ENCODE measurements at regions not wholly inside any gene's neighbourhood (a gene's known extent, or its start where the extent isn't known, plus 50 kb on each side); places are given as distances from the start of the nearest gene placed in this dataset.
"Not testable (repeated sequence)": the region's sequence is repeated elsewhere in the genome, so short reads cannot be mapped to it uniquely, and the experiment has no call there.

- DNase-seq (ENCODE audit: low read depth): no peak
These were observed 389.2 kb downstream of the JRKL start for GRCh38 chr11:96779030-96779429.

DNA sequence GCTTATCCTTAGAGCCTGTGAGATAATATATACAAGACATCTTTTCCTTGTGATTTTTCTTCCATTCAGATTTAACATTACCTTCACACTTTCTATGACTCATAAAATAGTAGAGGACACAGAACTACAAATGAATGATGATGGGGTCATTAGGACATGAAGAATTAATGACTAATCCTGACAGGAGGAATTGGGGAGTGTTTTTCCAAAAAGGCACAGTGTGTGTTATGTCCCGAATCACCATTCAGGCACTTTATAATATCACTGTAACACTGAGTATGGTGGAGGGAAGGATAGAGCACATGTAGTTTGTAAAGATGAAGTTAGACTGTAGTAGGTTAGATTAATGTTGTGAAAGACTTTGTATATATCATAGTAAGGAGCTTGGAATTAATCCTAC lies 391.3 kb downstream of the JRKL start:
- no peak for DNase-seq (ENCODE audit: low read depth)

GRCh38 chr11:96782632-96783031 lies 392.8 kb downstream of the JRKL start:
- no peak for DNase-seq (ENCODE audit: low read depth)

- DNase-seq (ENCODE audit: low read depth): no peak
These were observed 393.5 kb downstream of the JRKL start for GRCh38 chr11:96783311-96783710.

DNA sequence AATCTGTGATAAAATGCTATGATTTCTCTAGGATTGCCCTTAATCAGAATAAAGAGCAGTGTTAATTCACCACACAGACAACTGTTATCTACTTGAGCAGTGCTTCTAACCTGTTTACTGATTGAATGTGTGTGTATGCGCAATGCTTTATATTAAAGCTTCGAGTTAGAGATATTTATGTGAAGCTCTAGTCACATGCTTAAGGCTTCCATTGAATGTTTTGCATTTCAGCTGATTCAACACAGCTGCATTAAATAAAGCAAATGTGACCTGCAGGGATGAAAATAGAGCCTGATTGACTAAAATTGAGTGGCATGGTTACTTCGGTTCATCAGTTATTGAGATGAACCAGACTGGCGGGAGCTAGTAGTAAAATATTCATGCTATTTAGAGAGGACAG lies 395.3 kb downstream of the JRKL start:
- no peak for DNase-seq (ENCODE audit: low read depth)

- no peak for DNase-seq (ENCODE audit: low read depth)
These were observed 404.3 kb downstream of the JRKL start for GRCh38 chr11:96794152-96794551.

DNA sequence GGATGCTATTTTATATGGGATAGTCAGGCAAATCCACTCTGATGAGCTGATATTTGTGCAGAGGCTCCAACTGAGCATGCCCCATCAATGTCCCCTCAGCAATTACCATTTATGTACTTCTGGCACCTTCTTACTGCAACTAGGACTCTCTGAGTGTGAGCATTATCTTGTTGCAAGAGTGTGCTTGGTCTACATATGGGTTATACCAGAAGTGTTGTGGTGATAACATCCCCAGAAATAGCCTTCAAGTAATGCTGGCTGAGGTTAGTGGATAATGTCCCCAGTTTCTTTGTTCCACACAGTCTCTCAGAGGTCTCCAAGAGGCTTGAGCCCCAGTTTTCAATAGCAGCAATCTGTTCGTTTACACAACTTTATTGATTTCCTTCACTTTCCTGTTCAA lies 408.6 kb downstream of the JRKL start:
- DNase-seq (ENCODE audit: low read depth): no peak

DNA sequence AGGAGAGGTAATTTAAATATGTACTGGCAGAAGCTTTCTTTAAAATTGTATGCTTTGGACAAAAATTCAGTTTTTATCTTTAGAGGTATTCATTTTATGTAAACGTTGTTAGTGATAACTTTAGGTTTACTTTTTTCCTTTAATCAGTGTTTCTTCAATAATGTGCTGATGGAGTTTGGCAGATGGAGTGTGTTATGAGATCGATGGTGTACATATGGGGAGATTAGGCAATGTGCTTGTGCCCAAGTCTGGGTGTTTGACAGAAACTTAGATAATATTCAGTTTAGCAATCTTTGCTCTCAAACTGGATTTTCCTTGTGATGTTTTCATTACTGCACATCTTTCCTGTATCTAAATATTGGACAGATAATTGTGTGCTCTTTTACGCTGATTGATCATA lies 425.4 kb downstream of the JRKL start:
- DNase-seq (ENCODE audit: low read depth): no peak

DNA sequence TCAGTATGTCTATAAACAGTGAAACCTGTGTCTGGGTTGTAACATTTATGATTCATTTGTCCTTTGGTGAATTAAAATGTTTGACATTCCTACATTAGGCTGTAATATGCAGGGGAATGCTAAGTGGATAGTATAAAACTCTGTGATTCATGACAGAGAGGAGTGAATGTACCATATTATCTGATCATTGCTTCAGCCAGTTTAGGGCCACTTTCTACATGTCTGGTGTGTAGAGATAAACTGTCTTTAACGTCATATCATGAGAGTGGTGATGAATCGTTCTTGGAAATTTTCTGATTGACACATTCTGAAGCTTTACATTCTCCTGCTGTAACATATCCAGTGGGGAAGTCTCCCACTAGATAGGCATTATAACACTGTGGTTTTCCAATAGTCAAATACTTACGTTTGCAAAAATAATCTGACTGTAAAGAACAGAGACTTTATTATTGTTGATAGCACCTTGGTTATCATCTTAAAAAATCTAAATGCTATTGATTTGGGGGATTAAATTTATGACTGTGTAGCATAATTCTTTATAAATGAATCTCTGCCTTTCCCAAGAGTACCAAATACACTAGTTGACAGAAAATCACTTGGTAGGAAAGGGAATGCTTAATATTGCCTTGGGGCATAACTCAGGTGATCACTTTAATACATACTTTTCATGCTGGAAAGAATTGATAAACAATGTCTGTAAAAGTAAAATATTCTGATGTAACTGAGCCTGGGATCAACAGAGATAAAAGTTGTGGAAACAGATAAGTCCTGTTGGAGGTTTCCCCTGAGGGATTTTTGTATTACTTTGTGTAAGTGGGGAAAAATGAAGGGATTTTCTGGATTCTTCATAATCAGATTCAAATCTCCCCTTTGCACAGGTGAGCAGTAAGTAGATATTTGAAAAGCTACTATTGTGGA lies 427.9 kb downstream of the JRKL start:
- DNase-seq (ENCODE audit: low read depth): no peak

GRCh38 chr11:96827164-96827563 lies 437.4 kb downstream of the JRKL start:
- no peak for DNase-seq (ENCODE audit: low read depth)

DNA sequence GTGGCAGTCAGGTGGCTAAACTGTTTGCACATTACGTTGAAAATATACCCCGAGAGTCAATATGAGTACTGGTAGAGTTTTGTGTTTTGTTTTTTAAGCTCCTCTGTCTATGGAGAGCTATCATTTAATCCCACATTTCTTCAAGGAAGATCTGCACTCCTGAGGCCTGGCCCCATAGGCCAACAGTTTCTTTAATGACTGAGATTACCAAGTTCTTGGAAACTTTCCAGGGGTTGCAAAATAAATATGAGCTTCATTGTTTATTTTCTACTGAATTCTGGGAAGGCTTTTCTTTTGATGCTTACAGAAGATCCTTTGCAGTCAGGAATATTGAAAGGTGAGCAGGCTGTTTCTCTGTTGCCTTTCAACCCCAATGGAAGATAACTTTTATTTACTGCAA lies 452.0 kb downstream of the JRKL start:
- DNase-seq (ENCODE audit: low read depth): no peak

- no peak for DNase-seq (ENCODE audit: low read depth)
These were observed 452.9 kb downstream of the JRKL start for GRCh38 chr11:96842731-96843130.

- DNase-seq (ENCODE audit: low read depth): no peak
These were observed 464.6 kb downstream of the JRKL start for GRCh38 chr11:96854425-96854824.

GRCh38 chr11:96861722-96862121 lies 471.9 kb downstream of the JRKL start:
- not testable (repeated sequence) for DNase-seq (ENCODE audit: low read depth)

DNA sequence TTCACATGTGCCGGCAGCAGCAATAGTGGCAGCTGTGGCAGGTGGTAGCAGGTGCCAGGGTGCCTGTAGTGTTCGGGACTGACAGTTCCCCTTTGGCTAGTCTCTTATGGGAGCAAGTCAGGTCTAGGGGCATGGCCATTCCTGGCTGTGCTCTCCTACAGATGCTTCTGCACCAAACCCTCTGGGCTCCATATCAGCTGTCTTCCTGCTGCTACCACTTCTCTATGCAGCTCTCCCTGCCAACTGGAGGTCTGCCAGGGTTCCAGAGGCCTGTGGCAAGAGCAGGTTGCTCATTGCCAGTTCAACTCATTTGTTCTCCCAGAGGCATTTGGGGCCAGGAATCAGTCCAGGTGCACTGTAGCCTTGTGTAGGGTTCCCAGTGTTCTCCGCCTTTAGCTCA lies 473.7 kb downstream of the JRKL start:
- no peak for DNase-seq (ENCODE audit: low read depth)

GRCh38 chr11:96865020-96865419 lies 475.2 kb downstream of the JRKL start:
- DNase-seq (ENCODE audit: low read depth): no peak

- no peak for DNase-seq (ENCODE audit: low read depth)
These were observed 479.4 kb downstream of the JRKL start for GRCh38 chr11:96869207-96869606.

- DNase-seq (ENCODE audit: low read depth): no peak
These were observed 485.9 kb downstream of the JRKL start for GRCh38 chr11:96875712-96876111.

GRCh38 chr11:96878299-96879051 lies 488.7 kb downstream of the JRKL start:
- DNase-seq (ENCODE audit: low read depth): no peak

DNA sequence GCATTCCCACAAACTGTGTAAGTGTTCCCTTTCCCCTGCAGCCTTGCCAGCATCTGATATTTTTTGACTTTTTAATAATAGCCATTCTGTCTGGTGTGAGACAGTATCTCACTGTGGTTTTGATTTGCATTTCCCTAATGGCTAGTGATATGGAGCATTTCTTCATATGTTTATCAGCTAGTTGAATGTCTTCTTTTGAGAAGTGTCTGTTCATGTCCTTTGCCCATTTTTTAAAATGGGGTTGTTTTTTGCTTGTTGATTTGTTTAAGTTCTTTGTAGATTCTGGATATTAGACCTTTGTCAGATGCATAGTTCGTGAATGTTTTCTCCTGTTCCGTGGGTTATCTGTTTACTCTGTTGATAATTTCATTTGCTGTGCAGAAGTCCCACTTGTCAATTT lies 492.8 kb downstream of the JRKL start:
- not testable (repeated sequence) for DNase-seq (ENCODE audit: low read depth)

GRCh38 chr11:96885405-96885804 lies 495.6 kb downstream of the JRKL start:
- no peak for DNase-seq (ENCODE audit: low read depth)

DNA sequence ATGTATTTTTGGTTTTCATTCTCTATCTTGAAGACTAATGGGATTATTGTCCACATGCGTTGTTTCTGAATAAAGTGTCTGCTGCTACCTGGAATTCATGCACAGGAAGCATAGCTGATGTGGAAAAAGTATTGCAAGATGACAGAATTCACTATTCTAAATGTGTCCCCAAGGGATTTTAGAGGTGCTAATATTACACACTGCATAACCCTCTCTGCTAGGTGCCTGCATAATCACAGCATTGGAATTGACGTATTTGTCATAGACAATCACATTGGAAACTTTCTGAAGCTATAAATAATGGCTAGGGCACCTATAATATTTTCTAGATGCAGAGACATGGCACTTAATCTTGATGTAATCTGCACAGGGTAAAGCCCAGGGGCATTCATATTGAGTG lies 496.1 kb downstream of the JRKL start:
- DNase-seq (ENCODE audit: low read depth): no peak

GRCh38 chr11:96893988-96894387 lies 504.2 kb downstream of the JRKL start:
- no peak for DNase-seq (ENCODE audit: low read depth)

Data from Daoy (cell line).